HG03108 (cell line): ENCODE measurements at regions not wholly inside any gene's neighbourhood (a gene's known extent, or its start where the extent isn't known, plus 50 kb on each side); places are given as distances from the start of the nearest gene placed in this dataset.

Experiments used
- ATAC-seq: cut with Tn5 transposase; IDR thresholded peaks from one replicate; pipeline ENCODE4 v1.9.1; 2021; ENCODE audit warnings: moderate library complexity; ENCODE audit not compliant: unreplicated experiment

DNA sequence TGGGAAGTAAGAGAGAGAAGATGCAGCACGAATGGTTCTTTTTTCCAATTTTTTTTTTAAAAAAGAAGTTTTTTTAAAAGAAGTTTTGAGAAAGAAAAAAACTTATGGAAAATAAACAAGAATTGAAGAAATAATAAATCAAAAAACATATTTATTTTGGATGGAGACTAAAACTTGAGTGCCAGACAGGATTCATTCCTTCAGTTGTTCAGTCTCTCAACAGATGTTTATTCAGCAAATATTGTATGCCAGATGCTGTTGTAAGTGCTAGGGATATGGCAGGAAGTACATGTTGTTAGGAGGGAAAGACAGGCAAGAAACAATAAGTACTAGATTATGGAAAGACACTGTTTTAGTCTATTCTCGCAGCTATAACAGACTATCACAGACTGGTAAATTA lies 750.7 kb upstream of the PHF14 start:
- ATAC-seq: no peak

DNA sequence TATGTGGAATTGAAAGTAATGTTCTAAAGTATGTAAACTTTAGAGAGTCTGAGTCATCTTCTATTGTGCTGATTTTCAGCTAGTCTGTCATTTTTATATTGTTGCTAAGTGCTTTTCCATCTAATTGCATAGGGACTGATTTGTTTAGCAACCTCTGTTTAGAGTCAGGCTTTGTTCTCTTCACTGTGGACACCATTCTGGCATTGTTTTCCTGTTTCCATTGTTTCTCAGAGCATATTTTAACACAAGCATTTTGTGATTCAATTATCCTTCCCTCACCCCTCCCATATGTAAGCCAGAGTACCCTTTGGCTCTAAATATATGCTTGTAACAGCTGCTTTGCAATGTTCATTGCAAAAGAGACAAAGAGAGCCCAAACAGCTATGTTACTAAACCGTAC lies 748.4 kb upstream of the PHF14 start:
- ATAC-seq: no peak

DNA sequence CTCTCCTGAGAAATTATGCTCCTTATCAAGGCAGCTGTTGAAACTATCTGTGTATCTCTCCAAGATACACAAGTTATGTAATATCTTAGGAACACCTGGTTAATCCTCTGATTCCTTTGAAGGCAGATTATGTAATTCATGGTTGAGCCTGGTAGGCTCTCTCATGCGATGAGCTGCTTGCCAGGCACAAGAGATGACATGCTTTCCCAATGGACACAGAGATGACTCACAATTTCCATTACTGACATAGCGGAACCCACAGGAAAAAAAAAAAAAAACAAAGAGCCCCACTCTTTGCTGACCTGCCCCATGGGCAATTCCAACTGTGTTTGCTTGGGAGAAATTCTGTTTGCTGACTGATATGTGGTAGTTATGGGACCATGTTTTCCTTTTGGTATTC lies 736.4 kb upstream of the PHF14 start:
- no peak for ATAC-seq

DNA sequence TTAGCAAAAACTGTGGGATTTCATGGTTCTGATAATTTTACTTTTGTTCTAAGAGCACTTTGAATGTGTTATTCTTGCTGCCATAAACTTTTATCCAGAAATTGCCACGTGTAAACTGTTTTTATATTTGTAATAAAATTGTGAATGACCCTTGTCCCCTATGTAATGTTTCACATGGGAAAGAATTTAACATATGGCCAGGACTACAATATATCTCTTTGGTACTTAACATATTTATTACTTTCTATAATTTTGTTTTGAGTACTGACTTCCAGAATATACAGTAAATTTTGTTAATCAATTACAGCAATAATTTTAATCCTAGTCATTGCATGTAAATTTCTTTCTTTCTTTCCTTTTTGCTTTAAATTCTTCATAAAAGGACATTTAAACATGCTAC lies 735.0 kb upstream of the PHF14 start:
- no peak for ATAC-seq

DNA sequence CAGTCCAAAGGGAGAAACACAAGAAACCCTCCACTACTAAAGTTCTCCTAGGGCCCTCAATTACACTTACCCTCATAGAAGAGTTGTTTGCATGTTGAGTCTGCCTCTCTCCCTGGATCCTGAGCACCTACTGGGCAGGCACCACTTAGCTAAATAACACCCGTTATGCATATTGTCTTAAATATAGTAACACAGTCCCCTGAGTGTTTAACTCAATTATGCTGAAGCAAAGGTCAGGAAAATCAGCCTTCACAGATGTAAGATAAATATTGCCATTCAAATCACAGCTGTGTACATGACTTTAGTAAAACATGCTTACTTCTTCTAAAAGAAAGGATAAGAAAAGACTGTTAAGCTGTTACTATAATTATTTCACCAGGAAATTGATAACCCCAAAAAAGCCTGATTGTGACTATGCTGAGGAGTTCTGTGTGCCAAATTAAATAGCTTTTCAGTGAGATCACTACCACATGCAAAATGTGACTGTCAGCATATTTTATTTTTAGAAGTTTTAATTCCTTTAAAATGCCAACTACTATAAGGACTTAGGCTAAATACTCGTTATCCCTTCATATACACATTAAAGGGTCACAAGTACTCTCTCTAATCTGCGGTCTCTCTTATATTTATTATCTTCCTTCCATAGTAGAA lies 733.9 kb upstream of the PHF14 start:
- no peak for ATAC-seq

DNA sequence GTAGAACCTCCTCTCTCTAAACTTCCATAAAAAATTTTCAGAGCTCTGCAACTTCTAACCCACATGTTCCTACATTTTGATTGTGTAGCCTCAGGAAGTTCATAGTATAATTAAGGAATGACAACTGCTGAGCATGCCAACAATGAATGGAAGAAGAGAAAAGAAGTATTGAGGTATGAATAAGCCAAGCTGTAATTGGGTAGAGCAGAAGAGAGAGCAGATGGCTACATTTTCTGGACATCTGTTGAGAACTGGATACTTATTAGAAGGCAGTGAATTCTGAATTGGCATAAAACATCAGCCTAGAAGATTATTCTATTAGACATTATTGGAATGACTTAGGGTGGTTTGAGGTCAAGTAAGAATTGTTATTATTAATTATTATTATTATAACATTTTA lies 728.3 kb upstream of the PHF14 start:
- ATAC-seq: no peak

DNA sequence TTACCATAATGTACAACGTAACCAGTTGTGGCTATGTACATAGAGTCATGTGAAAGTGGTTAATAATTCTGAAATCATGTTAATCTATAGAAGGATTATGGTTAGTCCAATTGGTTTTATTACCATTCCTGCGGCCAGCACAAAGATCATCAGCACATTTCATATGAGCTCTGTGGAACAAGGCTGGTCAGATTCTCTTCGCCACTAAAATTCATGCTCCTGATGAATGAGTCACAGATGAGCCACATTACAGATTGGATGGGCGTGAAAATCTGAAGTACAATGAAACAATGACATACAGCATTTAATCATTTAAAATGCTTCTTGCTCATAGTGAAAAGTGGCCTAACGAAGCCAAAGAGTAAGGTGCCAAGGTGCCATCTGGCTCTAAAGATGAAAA lies 716.2 kb upstream of the PHF14 start:
- no peak for ATAC-seq

DNA sequence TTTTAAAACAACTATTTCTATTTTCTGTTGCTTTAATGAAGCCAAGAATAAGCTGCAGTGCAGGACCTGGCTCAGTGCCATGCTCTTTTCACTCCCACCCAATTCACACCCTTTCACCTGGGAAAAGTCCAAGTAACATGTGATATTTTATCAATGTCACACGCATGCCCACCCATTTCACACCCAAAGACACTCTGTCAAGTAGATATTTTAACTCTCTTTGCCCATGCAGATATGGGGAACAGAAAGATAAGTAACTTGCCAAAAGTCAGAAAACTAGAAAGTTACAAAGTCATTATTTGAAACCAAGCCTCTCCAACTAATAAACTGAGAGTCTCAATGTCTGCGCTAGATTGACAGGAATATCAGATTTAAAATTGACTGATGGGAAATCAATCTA lies 706.7 kb upstream of the PHF14 start:
- no peak for ATAC-seq

DNA sequence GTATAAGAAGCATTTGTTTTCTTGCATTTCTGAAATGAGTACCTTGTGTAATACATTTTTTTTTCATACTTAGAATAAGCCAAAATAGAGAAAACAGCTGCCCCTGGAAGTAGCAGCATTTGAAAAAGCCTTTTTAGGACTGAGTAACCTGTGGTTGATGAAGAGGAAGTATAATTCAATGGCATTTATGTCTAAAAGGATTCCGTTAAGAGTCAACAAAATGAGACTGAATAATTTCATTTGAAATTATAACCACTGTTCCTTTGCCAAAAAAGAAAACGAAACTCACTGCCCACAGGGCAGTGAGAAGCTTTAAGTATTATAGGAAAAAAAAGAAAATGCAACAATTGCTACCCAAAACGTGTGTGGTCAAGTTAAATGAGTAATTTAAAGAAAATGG lies 705.6 kb upstream of the PHF14 start:
- no peak for ATAC-seq

DNA sequence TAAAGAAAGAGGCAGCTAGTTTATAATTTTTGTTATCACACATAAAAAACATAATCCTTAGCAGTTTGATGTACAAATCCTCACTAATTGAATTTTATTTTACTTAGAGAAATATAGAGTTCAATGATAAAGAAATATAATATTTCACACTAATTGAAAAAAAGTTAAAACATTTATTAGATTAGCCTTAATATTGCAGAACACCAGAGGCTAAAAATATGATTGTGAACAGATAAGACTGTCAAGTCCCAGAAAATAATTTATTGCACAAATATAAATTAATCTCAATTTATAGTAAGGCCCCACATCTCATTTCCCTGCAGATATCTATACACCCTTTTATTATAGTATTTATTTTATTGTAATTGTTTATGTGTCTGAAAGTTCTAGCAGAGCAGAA lies 690.8 kb upstream of the PHF14 start:
- ATAC-seq: no peak

DNA sequence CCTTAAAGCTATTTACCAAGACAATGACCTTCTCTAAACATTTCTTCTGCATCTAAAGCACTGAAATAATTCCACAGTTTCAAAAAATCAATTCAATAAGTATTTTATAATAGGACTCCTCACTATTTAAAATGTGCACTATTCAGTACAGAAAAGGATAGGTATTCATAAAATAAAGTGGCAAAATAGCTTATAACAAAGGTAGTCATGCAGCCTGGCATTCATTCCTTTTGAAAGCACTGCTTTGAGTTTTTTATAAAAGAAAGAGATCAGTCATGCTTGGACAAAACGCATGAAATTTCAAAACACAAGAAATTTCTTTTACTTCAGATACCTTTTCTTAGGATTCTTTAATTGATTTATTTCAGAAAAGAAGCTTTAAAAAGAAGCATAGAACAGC lies 689.7 kb upstream of the PHF14 start:
- no peak for ATAC-seq

DNA sequence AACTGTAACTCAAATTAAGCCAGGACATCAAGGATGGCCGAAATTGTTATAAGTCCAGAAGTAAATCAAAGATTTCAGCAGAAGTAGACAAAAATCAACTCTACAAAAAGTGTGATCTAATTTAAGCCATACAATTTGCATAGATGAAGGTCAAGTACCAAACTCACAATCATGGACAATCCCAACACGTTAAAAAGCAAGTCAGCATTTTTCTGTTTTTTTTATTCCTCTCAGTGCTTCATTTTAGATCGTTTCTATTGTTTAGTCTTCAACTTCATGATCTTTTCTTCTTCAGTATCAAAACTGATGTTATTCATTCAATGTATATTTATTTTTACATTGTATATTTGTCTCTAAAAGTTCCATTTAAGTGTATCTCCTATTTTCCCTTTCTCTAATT lies 674.3 kb upstream of the PHF14 start:
- no peak for ATAC-seq

DNA sequence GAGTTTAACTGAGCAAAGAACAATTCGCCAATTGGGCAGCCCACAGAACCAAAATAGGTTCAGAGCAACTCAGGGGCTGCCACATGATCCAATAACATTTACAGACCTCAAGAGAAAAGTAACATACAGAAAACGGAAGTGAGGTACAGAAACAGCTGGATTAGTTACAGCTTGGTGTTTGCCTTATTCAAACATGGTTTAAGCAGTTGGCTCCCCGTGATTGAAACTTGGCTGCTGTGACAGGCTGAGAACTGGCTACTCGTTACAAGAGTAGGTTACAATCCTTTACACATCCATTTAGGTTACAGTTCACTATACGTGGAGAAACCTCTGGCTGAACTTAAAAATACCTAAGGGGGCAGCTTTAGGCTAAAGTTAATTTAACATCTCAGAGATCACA lies 673.1 kb upstream of the PHF14 start:
- ATAC-seq: no peak

DNA sequence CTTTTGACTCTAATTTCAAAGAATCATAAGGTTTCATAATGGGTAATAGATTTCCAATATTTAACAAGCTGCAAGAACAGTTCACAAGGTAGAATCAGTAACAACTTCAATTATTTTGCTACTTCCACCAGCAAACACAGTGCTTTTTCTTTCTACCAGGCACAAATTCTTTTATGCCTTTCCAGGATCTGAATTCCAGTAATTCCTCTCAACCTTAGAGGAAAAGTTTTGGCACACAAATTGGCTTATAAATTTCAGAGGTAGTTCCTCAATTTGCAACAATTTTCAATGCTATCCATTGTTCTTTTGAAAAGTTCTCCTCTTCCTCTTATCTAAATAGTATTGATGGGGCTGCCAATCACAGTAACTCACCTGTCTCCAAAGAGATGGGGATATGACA lies 665.4 kb upstream of the PHF14 start:
- no peak for ATAC-seq

DNA sequence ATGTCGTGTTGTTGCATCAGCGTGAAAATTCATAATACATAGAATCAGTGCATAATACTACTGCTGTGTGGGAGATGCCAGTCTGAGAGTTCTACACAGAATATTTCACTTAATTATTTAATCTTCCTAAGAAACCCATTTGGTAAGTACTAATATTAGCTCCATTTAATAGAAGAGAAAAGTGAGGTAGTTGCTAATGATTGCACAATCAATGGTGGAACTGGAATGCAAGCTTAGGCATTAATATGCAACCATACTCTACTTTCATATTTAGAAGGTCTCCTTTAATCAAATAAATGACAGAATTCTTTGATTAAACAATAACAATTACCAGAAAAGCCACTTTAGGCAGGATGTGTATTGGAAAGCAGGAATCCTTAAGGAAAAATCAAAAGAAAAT lies 660.7 kb upstream of the PHF14 start:
- ATAC-seq: no peak

DNA sequence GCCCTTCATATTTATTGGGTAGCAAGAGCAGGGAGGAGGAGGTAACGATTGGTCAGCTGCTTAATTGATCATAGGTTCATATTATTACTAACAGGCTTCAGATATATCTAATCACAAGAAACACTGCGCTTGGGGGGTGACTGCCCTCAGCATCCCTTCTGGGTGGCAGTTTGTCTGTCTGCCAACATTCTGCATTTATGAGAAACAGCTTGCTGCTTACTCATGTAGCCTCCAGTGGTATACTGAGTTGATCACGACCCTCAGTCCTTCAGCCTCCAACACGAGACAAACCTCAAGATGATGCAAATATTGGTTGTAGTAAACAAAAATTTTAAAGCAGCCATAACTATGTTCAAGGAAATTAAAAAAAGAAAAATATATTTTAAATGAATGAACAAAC lies 657.8 kb upstream of the PHF14 start:
- no peak for ATAC-seq

DNA sequence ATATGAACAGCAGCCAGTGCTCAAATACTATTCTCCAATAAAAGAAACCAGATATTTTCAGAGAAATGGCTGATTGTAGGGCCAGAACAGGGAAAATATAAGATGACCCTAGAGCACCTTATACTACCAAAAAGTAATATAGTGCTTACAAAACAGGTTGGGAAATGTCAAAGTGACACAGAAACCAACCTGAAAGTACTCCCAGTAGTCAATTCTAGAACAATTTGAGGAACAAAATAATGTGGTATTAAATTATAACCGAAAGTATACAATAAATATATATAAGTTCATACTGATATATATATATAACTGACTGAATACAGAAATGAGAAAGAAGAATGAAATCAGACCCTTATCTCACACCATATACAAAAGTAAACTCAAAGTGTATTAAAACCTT lies 657.2 kb upstream of the PHF14 start:
- no peak for ATAC-seq

DNA sequence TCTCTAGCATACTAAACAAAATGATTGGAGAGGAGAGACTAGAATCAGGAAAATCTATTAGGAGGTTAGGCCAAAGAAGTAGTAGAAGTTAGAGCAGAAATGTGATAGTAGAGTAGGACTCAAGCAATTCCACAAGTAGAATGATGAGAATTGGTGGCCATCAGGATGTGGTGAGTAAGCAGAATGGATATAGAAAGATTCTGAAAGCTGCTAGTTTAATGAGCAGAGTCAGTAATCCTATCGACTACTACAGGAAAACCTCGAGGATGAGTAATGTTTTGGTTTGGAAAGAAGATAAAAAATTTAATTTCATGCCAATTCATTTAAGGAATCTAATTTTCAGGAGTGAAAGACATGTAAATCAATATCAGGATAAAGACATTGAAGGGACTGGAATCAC lies 648.3 kb upstream of the PHF14 start:
- no peak for ATAC-seq

DNA sequence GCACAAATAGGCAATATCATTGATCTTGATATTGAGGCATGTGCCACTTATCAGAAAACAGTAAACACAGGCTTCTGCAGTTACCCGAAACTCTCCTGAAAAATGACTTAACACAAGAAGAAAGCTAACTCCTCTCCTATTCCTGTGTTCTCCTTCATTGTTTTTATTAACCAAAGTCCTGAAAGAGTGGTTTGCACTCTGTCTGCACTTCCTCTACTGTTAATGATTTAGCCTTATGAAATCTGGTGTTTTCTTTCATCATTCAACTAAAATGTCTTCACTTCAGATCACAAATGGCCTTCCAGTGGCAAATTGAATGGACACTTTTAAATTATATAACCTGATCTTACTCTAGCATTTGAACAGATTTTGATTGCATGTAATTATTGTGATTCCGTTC lies 630.6 kb upstream of the PHF14 start:
- ATAC-seq: no peak

DNA sequence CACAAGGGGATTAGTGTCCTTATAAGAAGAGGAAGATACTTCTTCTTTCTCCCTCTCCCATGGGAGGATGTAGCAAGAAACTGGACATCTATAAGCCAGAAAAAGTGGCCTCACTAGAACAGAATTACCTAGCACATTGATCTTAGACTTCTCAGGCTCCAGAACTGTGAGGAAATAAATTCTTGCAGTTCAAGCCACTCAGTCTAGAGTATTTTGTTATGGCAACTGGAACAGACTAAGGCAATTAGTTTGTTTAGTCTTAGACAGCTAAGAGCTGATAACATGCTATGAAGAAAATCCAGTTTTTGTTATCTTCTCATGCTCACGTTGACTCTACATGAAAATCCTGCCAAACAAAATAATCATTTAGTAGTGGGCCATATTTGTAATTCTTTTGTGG lies 627.6 kb upstream of the PHF14 start:
- no peak for ATAC-seq

DNA sequence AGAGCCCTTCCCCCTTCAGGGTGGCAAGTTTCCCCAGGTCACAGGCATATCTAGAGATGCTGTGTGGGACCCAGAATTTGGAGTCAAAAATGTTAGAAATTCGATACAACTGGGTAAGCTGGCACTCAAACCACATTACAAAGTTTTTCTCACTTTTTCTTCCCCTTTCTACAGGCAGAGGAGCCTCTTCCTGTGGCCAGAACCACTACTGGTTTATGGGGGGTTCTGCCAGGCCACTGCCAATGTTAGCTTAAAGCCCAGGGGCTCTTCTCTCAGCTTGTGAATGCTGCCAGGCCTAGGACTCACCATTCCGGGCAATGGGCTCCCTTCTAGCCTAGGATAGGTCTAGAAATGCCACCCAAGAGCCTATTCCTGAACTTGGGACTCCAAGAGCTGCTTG lies 617.9 kb upstream of the PHF14 start:
- ATAC-seq: no peak

DNA sequence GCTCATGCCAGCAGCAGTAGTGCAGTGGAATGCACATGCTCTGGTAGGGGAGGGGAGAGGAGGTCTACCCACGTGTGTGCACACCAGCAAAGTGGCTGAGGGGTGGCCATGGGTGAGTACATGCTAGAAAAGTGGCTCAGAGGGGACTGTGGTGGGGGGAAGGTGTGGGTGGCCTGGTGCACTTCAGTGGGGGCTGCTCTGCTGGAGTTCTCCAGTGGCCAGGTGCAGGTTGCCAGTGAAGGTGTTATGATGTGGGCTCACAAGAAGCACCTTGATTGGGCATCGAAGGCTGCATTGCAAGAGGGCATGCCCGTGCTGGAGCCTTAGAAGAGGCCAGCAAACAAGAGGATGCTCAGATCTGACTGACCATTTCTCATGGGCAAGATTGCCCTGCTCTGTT lies 613.6 kb upstream of the PHF14 start:
- no peak for ATAC-seq

DNA sequence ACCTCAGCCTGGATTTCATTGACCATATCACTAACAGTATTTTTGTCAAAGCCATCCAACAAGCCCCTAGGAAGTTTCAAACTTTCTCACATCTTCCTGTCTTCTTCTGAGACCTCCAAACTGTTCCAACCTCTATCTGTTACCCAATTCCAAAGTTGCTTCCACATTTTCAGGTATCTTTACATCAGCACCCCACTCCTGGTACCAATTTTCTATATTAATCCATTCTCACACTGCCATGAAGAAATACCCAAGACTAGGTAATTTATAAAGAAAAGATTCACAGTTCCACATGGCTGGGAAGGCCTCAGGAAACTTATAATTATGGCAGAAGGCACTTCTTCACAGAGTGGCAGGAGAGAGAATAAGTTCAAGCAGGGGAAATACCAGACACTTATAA lies 571.9 kb upstream of the PHF14 start:
- no peak for ATAC-seq
